ENCODE measurements at regions not wholly inside any gene's neighbourhood (a gene's known extent, or its start where the extent isn't known, plus 50 kb on each side); places are given as distances from the start of the nearest gene placed in this dataset.

GRCh38 chr22:48902001-48902869 lies 925.4 kb downstream of the BRD1 start:
- intact Hi-C loops (cut with DNase I): no loop called here
- no peaks in the 10 kb centered on the region for H3K36me3 ChIP-seq
- no peaks in the 10 kb centered on the region for H3K4me1 ChIP-seq
- H3K27me3 ChIP-seq: peaks cover 0 to 22% of the 10 kb centered on the region in 2 donors
- DNase-seq (no peak), ATAC-seq (no peak)
- no peak for TF ChIP-seq CTCF (IDR thresholded peaks at IDR 0.05)
- no peaks in the 10 kb centered on the region for H3K9me3 ChIP-seq
- H3K4me3 ChIP-seq: no peak overlapping the region
- H3K27ac ChIP-seq: no peak overlapping the region

GRCh38 chr22:48901324-48901723 lies 926.3 kb downstream of the BRD1 start:
- Histone ChIP-seq H3K9me3 (no peaks in the 10 kb centered on the region), H3K27ac (no peak overlapping the region), H3K36me3 (no peaks in the 10 kb centered on the region), H3K4me1 (no peaks in the 10 kb centered on the region), H3K27me3 (peaks cover 0 to 14% of the 10 kb centered on the region in 2 donors), H3K4me3 (no peak overlapping the region)
- no peak for TF ChIP-seq CTCF (IDR thresholded peaks at IDR 0.05)
- DNase-seq: no peak
- intact Hi-C loops (cut with DNase I): no loop called here
- no peak for ATAC-seq

GRCh38 chr22:48900626-48901025 lies 927.0 kb downstream of the BRD1 start:
- Histone ChIP-seq H3K27me3 (peaks cover 0 to 10% of the 10 kb centered on the region in 2 donors), H3K27ac (no peak overlapping the region), H3K4me1 (no peaks in the 10 kb centered on the region), H3K9me3 (no peaks in the 10 kb centered on the region), H3K36me3 (no peaks in the 10 kb centered on the region), H3K4me3 (no peak overlapping the region)
- TF ChIP-seq CTCF (IDR thresholded peaks at IDR 0.05): no peak
- ATAC-seq: no peak
- DNase-seq: no peak
- intact Hi-C loops (cut with DNase I): no loop called here

GRCh38 chr22:48900327-48900597 lies 927.4 kb downstream of the BRD1 start:
- no peak for TF ChIP-seq CTCF (IDR thresholded peaks at IDR 0.05)
- DNase-seq (no peak), ATAC-seq (no peak)
- Histone ChIP-seq H3K4me1 (no peaks in the 10 kb centered on the region), H3K9me3 (no peaks in the 10 kb centered on the region), H3K27me3 (peaks cover 0 to 10% of the 10 kb centered on the region in 2 donors), H3K27ac (no peak overlapping the region), H3K4me3 (no peak overlapping the region), H3K36me3 (no peaks in the 10 kb centered on the region)
- intact Hi-C loops (cut with DNase I): no loop called here

- H3K4me1 ChIP-seq: no peaks in the 10 kb centered on the region
- no peak overlapping the region for H3K4me3 ChIP-seq
- no peak for TF ChIP-seq CTCF (IDR thresholded peaks at IDR 0.05)
- no peaks in the 10 kb centered on the region for H3K36me3 ChIP-seq
- H3K27me3 ChIP-seq: peaks cover 0 to 12% of the 10 kb centered on the region in 2 donors
- DNase-seq (no peak), ATAC-seq (no peak)
- intact Hi-C loops (cut with DNase I): no loop called here
- H3K9me3 ChIP-seq: no peaks in the 10 kb centered on the region
- H3K27ac ChIP-seq: no peak overlapping the region
Measured at GRCh38 chr22:48899523-48900326, 927.9 kb downstream of the BRD1 start.

All from left lung (tissue), 4 donors.